ENCODE measurements at regions not wholly inside any gene's neighbourhood (a gene's known extent, or its start where the extent isn't known, plus 50 kb on each side); places are given as distances from the start of the nearest gene placed in this dataset.

GRCh38 chr6:147128056-147128455 lies 76.2 kb upstream of the STXBP5 start:
- TF ChIP-seq EZH2 (IDR thresholded peaks at IDR 0.05; ENCODE audit: borderline replicate concordance, low read depth, low read length, severe bottlenecking) (no peak), CTCF (IDR thresholded peaks at IDR 0.05; ENCODE audit: borderline replicate concordance, extremely low read depth, low read length, poor library complexity, severe bottlenecking) (no peak)
